ENCODE measurements at regions not wholly inside any gene's neighbourhood (a gene's known extent, or its start where the extent isn't known, plus 50 kb on each side); places are given as distances from the start of the nearest gene placed in this dataset.

DNA sequence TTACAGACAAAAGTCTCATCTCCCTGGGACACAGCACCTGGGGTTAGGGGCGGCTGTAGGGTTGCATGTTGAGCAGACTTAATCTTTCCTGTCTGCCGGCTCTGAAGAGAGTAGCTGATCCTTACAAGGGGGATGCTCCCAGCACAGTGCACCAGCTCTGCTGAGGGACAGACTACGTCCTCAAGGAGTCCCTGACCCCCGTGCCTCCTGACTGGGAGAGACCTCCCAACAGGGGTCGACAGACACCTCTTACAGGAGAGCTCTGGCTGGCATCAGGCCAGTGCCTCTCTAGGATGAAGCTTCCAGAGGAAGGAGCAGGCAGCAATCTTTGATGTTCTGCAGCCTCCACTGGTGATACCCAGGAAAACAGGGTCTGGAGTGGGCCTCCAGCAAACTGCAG is 506.0 kb upstream of the FMR1 start:
- Histone ChIP-seq H3K9me3 (peaks cover 0 to 10% (median 0%) of the 10 kb centered on the region in 8 donors), H3K27me3 (replicated peaks in 1 of 7) (no peaks in the 10 kb centered on the region), H3K4me3 (no peak overlapping the region), H3K36me3 (no peaks in the 10 kb centered on the region), H3K27ac (no peak overlapping the region), H3K4me1 (no peaks in the 10 kb centered on the region)
- intact Hi-C loops (cut with DNase I; ENCODE audit: low total_unique reads): no loop called here
- WGBS, 5 donors: 62 to 82% (median 72%) methylated on average over 5 of the region's 5 CpGs; no CpG with 5 or more reads in 1 of the 5 donors
- TF ChIP-seq POLR2AphosphoS5 (IDR thresholded peaks at IDR 0.05) (no peak), POLR2A (IDR thresholded peaks at IDR 0.05) (no peak)
- TF ChIP-seq, protein P1, sequence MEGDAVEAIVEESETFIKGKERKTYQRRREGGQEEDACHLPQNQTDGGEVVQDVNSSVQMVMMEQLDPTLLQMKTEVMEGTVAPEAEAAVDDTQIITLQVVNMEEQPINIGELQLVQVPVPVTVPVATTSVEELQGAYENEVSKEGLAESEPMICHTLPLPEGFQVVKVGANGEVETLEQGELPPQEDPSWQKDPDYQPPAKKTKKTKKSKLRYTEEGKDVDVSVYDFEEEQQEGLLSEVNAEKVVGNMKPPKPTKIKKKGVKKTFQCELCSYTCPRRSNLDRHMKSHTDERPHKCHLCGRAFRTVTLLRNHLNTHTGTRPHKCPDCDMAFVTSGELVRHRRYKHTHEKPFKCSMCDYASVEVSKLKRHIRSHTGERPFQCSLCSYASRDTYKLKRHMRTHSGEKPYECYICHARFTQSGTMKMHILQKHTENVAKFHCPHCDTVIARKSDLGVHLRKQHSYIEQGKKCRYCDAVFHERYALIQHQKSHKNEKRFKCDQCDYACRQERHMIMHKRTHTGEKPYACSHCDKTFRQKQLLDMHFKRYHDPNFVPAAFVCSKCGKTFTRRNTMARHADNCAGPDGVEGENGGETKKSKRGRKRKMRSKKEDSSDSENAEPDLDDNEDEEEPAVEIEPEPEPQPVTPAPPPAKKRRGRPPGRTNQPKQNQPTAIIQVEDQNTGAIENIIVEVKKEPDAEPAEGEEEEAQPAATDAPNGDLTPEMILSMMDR (IDR thresholded peaks at IDR 0.05 in 8 of 11, conservative IDR thresholded peaks at IDR 0.05 in 3 of 11): no peak
- DNase-seq: no peak

DNA sequence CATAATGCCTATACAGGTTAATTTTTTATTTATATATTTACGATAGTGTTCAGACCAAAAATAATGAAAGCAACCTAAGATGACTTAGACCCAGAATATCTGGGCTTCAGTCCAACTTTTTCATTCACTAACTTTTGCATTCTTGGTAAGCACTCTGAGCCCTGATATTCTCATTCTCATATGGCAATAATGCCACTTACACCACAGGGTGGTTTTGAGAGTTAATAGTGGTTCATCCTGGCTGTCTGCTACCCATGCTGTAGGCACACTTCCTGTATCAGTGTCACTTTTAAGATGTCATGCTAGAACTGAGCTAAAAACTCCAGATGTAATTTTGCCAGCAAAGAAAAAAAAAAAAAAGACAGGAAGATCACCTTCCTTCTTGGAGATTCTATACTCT is 508.7 kb upstream of the FMR1 start:
- H3K4me3 ChIP-seq: no peak overlapping the region
- no peak overlapping the region for H3K27ac ChIP-seq
- TF ChIP-seq POLR2A (IDR thresholded peaks at IDR 0.05) (no peak), POLR2AphosphoS5 (IDR thresholded peaks at IDR 0.05) (no peak)
- TF ChIP-seq, protein P1 (IDR thresholded peaks at IDR 0.05 in 8 of 11, conservative IDR thresholded peaks at IDR 0.05 in 3 of 11): no peak
- no peaks in the 10 kb centered on the region for H3K27me3 ChIP-seq (replicated peaks in 1 of 7)
- no peak for DNase-seq
- H3K9me3 ChIP-seq: peaks cover 0 to 7% (median 0%) of the 10 kb centered on the region in 8 donors
- WGBS, 5 donors: 83 to 100% (median 87%) methylated on average over 1 of the region's 1 CpG
- H3K36me3 ChIP-seq: no peaks in the 10 kb centered on the region
- intact Hi-C loops (cut with DNase I; ENCODE audit: low total_unique reads): no loop called here
- no peaks in the 10 kb centered on the region for H3K4me1 ChIP-seq

DNA sequence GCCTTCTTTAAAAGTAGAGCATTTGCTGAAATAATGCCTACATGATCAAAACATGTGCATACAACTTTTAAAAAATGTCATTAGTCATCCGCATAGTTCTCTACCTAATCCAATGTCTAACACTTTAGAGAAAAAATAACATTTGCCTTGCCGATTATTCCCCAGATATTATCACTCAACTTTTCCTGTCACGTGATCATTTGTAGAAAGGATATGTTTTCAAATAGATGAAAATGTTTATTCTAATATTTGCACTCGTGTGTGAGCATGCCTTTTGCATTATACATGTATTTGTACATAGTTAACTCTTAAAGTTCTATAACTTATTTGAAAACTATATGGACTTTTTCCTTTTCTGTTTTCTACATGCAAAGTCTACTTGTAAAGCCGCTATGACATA is 533.0 kb upstream of the FMR1 start:
- Histone ChIP-seq H3K27ac (no peak overlapping the region), H3K27me3 (replicated peaks in 1 of 7) (no peaks in the 10 kb centered on the region), H3K36me3 (no peaks in the 10 kb centered on the region), H3K4me1 (no peaks in the 10 kb centered on the region), H3K9me3 (no peaks in the 10 kb centered on the region), H3K4me3 (no peak overlapping the region)
- intact Hi-C loops (cut with DNase I; ENCODE audit: low total_unique reads): no loop called here
- 52 to 73% (median 62%) methylated on average over 5 of the region's 5 CpGs for WGBS, 5 donors
- no peak for DNase-seq
- TF ChIP-seq, protein P1 (IDR thresholded peaks at IDR 0.05 in 8 of 11, conservative IDR thresholded peaks at IDR 0.05 in 3 of 11): no peak
- no peak for TF ChIP-seq POLR2A (IDR thresholded peaks at IDR 0.05)
- TF ChIP-seq POLR2AphosphoS5 (IDR thresholded peaks at IDR 0.05): no peak

DNA sequence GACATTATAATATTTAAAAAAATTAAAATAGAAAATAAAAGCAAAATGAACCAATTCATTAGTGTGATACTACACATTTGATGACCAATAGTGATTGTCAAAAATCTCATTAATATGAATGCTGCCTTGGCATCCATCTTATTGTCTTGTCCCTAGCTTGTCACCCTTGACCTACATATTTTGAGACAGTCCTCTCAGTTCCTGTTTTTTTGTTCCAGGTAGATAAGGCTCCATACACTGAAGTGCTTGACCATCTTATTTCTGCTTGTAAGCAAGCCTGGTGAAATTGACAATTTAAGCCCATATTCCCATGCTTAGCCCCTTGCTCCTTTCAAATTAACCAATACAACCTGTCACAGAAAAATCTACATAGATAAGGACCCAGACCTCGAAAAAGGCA is 534.0 kb upstream of the FMR1 start:
- Histone ChIP-seq H3K4me3 (no peak overlapping the region), H3K4me1 (no peaks in the 10 kb centered on the region), H3K36me3 (no peaks in the 10 kb centered on the region), H3K27ac (no peak overlapping the region), H3K27me3 (replicated peaks in 1 of 7) (no peaks in the 10 kb centered on the region), H3K9me3 (no peaks in the 10 kb centered on the region)
- no peak for DNase-seq
- 36 to 75% (median 55%) methylated on average over 1 of the region's 1 CpG for WGBS, 5 donors
- intact Hi-C loops (cut with DNase I; ENCODE audit: low total_unique reads): no loop called here
- TF ChIP-seq POLR2A (IDR thresholded peaks at IDR 0.05) (no peak), POLR2AphosphoS5 (IDR thresholded peaks at IDR 0.05) (no peak)
- TF ChIP-seq, protein P1 (IDR thresholded peaks at IDR 0.05 in 8 of 11, conservative IDR thresholded peaks at IDR 0.05 in 3 of 11): no peak

Measured in spleen (tissue), 11 donors.